OCI-LY1 (cell line): ENCODE measurements at regions not wholly inside any gene's neighbourhood (a gene's known extent, or its start where the extent isn't known, plus 50 kb on each side); places are given as distances from the start of the nearest gene placed in this dataset.

Source experiments
- CTCF ChIP-seq: fragments of 200-600 bp; sonication (generic), shearing (Covaris generic); IDR thresholded peaks from 2 replicates; pipeline ENCODE4 v1.5.1; 2017; ENCODE audit warnings: mild to moderate bottlenecking, antibody characterized with exemption, low read length, moderate library complexity, mixed read lengths
- EZH2 ChIP-seq: fragments of 200-600 bp; sonication (generic), shearing (Covaris generic); IDR thresholded peaks from 2 replicates; pipeline ENCODE4 v1.8.0; 2017; ENCODE audit warnings: borderline replicate concordance, mixed run types, mild to moderate bottlenecking, antibody characterized with exemption, low read length, moderate library complexity, mixed read lengths

GRCh38 chr9:78428640-78429039 lies 131.7 kb downstream of the PSAT1 start:
- TF ChIP-seq EZH2 (no peak), CTCF (no peak)
